ENCODE measurements at regions not wholly inside any gene's neighbourhood (a gene's known extent, or its start where the extent isn't known, plus 50 kb on each side); places are given as distances from the start of the nearest gene placed in this dataset.
"Not testable (repeated sequence)": the region's sequence is repeated elsewhere in the genome, so short reads cannot be mapped to it uniquely, and the experiment has no call there.

DNA sequence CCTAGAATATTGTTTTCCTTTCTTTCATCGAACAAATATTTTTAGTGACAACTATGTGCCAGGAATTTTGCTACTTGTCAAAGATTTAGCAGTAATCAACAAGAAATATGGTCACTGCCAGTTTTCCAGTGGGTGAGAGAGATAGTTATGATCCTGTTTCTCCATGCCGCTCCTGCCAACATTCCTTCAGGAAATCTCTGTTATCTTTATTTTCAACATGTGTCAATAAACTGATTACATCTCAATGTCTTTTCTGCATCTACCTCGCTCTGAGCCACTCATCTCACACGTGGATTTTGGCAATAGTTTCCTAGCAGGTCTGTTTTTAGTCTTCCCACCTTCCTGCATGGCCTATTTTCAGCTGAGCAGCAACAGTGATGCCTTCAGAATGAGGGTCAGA lies 650.0 kb upstream of the STXBP6 start:
- H3K27ac ChIP-seq: no peak overlapping the region
- DNase-seq (ENCODE audit: low read depth, low spot score): no peak

DNA sequence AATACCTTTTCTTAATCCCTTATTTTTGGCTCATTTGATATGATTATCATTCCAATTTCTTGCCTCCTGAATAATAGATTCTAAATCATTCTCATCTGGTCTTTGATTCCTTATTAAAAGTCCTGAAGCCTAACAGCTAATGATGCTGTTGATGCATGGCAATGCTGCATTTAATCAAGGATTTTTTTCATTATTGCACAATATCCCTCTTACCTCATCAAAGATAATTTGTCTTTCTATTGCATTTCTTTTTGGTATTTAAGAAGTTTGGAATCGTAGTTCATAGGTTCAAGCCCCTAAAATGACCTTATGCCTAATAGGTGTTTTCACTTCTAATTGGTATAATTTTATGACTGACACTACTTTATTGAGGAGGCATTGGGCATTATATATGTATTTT lies 648.2 kb upstream of the STXBP6 start:
- no peak overlapping the region for H3K27ac ChIP-seq
- no peak for DNase-seq (ENCODE audit: low read depth, low spot score)

DNA sequence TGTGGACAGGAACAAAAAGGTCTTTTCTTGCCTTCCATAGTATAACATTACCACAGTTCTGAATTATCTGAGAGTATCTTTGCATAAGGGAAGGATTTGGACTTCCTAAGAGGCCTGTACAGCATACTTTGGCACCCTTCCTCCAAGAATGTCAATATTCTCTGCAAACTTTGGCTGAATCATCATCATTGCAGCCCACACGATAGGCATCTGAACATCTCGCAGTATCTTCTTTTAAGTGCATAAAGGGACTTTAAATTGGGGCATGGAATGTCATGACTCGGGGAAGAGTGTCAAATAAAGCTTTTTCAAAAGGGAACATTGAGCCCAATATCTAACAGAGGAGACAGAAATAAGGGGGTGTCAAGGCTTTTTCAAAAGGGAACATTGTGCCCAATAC lies 646.2 kb upstream of the STXBP6 start:
- H3K27ac ChIP-seq: no peak overlapping the region
- DNase-seq (ENCODE audit: low read depth, low spot score): no peak

DNA sequence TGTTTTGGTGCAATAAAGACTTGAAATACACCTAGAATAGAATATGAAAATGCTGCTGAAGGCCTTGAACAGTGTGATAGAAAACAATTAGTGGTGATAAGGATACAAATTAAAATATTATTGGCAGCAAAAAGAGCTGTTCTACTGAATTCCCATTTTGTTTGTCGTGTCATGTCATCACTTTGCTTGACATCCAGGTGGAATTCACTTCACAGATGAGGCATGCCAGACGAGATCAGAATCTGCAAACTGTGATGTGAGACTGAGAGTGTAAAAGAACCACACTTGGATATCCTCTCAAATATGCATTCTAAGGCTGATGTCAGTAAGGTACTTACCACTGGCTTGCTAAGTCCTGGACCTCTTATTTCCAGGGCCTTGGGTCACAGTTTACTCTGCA lies 635.1 kb upstream of the STXBP6 start:
- no peak for DNase-seq (ENCODE audit: low read depth, low spot score)
- no peak overlapping the region for H3K27ac ChIP-seq

DNA sequence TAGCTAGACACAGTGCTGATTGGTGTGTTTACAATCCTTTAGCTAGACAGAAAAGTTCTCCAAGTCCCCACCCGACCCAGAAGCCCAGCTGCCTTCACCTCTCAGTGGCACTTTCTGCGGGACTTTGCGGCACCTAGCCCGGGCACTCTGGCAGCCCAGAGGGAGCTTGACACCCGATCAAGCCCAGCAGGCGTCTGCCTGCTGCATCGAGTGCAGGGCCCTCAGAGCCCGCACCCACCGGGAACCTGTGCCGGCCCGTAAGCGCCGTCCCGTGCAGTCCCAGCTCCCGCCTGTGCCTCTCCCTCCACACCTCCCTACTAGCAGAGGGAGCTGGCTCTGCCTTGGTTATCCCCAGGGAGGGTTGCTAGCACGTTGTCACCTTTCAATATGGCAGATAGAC lies 631.0 kb upstream of the STXBP6 start:
- DNase-seq (ENCODE audit: low read depth, low spot score): no peak
- no peak overlapping the region for H3K27ac ChIP-seq

DNA sequence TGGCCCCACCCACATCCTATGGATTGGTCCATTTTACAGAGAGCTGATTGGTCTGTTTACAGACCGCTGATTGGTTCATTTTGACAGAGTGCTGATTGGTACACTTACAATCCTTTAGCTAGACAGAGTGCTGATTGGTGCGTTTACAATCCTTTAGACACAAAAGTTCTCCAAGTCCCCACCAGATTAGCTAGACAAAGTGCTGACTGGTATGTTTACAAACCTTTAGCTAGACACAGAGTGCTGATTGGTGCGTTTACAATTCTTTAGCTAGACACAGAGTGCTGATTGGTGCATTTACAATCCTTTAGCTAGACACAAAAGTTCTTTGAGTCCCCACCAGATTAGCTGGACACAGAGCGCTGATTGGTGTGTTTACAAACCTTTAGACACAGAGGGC lies 630.6 kb upstream of the STXBP6 start:
- H3K27ac ChIP-seq; DNase-seq (ENCODE audit: low read depth, low spot score): not testable (repeated sequence)

DNA sequence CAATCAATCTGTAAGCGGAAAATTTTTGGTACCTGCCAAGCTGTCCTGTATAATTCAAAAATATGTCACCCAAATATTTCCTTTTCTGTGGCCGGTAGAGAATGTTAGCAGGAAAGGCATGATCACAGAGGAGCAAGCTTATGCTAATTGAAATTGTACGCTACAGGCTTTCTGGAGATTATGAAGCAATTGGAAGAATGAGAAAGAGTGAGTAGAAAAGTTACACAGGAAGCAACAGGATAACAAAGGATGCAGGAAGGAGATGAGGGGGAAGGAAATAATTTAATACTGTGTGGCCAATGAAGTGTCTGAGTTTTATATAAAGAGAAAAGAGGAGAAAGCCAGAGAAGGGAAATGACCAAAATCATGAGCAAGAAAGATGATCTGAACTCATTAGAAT lies 627.2 kb upstream of the STXBP6 start:
- no peak for DNase-seq (ENCODE audit: low read depth, low spot score)
- H3K27ac ChIP-seq: no peak overlapping the region

DNA sequence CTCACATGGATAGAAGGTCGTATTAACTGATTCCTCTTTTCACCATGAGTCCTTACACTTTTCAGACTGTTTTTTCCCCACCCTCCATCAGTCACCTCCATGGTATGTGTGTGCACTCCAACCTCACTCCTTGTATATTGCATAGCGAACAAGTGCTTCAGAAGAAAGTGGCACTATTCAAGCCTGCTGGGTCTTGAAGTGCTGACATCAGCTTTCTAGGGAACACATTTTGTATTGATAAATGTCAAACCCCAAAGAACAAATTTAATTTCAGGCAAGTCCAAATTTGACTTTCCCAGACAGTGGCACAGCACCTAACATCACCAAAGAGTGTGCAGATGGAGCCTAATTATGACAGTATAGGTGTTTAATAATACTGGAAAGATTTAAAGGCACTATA lies 617.4 kb upstream of the STXBP6 start:
- H3K27ac ChIP-seq: no peak overlapping the region
- no peak for DNase-seq (ENCODE audit: low read depth, low spot score)

DNA sequence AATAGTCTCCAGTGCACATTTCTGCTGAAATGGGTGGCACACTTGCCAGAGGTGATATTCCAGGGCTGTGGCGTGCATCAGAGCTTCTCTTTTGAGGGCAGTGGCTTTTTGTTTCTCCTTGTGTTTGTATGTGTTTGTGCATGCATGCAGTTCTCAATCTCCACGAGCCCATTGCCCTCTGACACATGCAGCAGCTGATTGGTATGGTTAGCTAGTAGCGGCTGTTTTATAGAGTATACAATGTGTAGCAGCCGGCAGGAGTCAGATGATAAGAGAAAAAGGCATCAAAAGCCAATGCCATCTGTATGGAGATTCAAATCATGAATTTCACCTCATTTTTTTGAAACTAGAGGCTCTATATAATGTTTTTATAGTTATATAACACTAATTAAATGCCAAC lies 616.9 kb upstream of the STXBP6 start:
- no peak overlapping the region for H3K27ac ChIP-seq
- DNase-seq (ENCODE audit: low read depth, low spot score): no peak

DNA sequence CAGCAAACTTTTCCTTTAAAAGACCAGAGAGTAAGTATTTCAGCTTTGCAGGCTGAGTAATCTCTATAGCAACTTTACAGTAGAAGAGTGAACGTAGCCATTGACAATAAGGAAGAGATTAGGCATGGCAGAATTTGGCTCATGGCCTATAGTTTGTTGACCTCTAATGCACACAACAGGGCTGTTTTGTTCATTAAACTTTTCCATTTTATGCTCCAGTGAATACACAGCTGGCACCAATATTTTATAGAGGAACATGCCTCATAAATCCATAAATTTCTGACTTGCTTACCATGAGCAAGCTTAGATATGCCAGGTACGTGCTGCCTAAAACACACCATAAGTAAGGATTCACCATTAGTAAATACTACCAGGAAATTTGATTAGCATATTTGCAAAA lies 609.0 kb upstream of the STXBP6 start:
- no peak overlapping the region for H3K27ac ChIP-seq
- no peak for DNase-seq (ENCODE audit: low read depth, low spot score)

DNA sequence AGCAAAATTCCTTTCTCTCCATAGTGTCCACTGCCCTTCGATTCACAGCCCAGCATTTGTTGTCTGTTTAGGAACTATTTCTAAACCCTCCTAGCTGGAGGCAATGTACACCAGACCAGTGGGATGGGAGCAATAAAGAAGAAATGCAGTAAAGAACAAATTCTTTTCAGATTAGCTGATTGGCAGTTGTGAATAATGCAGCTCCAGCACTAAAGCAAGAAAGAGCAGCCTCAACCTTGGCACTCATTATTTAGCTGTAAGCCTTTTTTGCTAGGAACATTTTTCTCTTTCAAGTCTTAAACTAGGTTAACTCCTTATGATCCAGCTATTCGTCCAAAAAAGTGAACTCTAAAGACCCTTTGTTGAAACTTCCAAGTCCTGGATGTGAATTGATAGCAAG lies 580.5 kb upstream of the STXBP6 start:
- no peak overlapping the region for H3K27ac ChIP-seq
- no peak for DNase-seq (ENCODE audit: low read depth, low spot score)

DNA sequence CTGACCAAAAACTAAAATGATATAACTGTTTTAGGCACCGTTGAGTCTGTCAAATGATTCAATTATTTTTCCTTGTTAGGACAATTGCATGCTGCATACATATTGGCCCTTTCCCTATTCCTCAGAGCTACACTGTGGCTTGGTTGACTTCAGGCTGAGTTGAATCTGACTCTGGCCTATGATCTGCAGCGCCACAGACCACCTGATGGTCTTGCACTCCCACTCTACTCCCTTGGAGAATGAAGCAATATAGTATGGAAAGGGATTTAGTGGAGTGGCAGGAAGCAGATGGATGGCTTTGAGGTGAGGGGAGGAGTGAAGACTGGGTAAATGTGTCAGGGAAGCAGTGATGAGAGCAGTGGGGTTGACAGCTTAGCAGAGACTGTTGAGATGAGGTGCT lies 579.0 kb upstream of the STXBP6 start:
- no peak overlapping the region for H3K27ac ChIP-seq
- no peak for DNase-seq (ENCODE audit: low read depth, low spot score)

DNA sequence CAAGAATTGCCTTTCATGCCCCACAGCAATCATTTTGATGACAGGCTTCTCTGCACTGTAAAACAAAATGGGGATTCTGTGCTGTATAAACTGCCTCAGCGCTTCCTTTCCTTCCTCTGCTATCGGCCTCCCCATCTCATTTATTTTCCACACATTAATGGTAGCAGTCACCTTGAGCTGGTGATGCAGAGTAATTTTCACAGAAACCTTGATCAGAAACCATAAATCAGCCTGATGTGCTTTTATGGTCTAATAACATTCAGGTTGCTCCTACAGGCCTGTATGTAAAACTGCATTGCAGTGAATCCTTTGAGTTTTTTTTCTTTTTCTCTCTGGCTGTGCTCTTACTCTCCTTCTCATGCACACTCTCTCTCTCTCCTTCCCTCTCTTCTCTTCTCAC lies 578.4 kb upstream of the STXBP6 start:
- no peak overlapping the region for H3K27ac ChIP-seq
- DNase-seq (ENCODE audit: low read depth, low spot score): no peak

DNA sequence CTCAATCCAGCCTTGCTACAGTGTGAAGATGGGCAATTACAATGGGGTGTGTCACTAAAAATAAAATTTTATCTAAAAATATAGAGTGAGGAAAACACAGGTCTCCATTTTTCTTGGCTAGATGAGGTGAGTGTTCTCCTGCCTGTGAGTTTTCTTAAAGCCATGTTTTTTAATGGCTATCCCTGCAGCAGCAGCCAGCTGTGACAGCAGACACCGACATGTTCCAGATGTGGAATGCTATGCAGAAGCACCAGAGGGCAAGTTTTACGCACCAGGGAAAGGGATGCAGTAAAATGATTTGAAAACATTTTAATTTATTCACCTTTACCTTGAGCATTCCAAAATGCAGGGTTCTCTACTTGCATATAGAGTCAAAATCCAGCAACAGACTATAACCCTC lies 577.0 kb upstream of the STXBP6 start:
- no peak overlapping the region for H3K27ac ChIP-seq
- DNase-seq (ENCODE audit: low read depth, low spot score): no peak

DNA sequence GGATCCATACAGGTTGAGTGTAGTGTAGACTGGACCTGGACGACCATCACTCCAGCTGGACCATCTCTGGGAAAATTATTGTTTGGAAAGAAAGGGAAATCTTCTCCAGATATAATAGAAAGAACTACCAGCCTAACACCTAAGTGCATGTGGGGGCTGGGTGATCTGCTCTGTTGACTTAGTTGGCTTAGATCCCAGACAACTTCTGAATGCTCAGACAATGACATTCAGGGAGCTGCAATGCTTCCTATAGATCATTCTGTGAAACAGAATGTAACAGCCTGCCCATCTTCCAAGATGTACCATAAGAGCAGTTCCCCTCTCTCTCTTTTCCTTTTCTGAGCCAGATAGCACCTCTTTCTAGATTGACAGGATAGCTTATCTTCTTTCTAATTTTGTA lies 572.8 kb upstream of the STXBP6 start:
- DNase-seq (ENCODE audit: low read depth, low spot score): no peak
- H3K27ac ChIP-seq: no peak overlapping the region

DNA sequence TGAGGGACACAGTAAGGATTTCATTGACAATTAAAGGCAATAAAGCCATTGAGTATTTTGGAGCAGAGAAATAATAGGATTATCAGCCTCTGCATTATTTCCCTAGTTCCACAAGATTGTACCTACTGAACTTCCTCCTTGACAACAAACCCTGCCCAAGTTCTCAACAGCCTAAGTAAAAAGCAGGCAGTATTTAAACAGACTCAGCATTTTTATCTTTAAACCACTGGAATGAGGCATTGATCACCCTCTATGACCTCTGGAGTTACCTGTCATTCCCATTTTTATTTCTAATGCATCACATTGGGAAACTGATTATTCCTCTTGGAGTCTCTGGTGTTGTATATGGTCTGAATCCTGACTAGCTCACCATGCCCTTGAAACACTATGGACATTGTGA lies 570.6 kb upstream of the STXBP6 start:
- DNase-seq (ENCODE audit: low read depth, low spot score): no peak
- no peak overlapping the region for H3K27ac ChIP-seq

DNA sequence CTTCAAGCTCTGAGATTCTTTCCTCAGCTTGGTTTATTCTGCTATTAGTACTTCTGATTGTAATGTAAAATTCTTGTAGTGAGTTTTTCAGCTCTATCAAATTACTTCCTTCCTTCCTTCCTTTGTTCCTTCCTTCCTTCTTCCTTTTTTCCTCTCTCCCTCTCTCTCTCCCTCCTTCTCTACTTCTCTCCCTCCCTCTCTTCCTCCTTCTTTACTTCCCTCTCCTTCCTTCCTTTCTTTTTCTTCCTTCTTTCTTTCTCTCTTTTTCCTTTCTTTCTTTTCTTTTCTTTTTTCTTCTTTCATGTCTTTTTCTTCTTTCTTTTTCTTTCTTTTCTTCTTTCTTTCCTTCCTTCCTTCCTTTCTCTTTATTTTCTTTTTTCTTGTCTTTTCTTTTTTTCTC lies 565.2 kb upstream of the STXBP6 start:
- DNase-seq (ENCODE audit: low read depth, low spot score): no peak
- H3K27ac ChIP-seq: no peak overlapping the region

DNA sequence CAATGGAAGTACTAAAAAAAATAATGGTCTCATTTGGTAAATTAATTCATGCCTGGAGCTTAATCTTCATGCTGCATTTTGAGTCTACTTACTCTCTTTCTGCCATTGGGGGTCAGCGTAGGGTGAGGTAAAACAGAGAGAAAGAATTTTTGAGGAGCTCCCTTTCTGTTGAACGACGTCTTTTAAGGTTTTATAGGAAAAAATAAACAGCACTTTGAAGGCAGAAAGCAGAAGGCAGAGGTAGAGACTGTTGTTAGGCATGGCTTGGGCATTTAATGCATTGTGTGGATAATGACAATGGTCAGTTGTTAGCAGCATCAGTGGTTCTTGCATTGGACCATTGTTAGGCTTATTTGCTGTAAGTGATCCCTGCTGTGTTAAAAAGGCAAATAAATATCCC lies 557.2 kb upstream of the STXBP6 start:
- no peak overlapping the region for H3K27ac ChIP-seq
- DNase-seq (ENCODE audit: low read depth, low spot score): no peak

DNA sequence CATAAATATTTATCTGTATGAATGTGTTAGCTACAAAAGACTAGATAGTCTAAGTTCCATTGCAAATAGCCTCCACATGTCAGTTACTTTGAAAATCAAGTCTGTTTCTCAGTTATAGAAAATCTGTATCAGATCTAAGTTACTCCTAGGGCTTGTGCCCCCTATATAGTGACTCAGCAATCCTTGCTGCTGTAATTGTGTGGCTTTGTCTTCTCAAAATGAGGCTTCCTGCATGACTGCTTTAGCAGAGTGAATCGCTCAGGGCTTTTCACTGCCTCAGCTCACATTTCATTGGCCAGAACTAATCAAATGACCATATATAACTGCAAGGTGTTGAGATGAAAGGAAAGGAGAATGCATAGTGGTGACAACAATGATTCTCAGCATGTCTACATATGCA lies 552.2 kb upstream of the STXBP6 start:
- DNase-seq (ENCODE audit: low read depth, low spot score): no peak
- no peak overlapping the region for H3K27ac ChIP-seq

DNA sequence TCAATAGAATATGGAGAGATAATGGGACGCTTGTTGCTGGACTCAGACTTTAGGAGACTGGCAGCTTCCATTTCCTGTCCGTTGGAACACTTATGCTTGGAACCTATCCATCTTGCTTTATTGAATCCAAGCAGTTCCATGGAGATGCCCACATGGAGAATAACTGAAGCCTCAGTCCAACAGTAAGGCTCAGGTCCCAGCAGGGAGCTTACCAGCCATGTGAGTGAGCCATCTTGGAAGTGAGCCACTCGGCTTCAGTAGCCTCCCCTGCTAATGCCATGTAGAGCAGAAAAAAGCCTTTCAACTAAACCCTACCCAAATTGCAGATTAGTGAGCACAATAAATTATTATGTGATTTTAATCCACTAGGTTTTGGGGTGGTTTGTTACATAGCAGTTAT lies 538.8 kb upstream of the STXBP6 start:
- no peak overlapping the region for H3K27ac ChIP-seq
- no peak for DNase-seq (ENCODE audit: low read depth, low spot score)

DNA sequence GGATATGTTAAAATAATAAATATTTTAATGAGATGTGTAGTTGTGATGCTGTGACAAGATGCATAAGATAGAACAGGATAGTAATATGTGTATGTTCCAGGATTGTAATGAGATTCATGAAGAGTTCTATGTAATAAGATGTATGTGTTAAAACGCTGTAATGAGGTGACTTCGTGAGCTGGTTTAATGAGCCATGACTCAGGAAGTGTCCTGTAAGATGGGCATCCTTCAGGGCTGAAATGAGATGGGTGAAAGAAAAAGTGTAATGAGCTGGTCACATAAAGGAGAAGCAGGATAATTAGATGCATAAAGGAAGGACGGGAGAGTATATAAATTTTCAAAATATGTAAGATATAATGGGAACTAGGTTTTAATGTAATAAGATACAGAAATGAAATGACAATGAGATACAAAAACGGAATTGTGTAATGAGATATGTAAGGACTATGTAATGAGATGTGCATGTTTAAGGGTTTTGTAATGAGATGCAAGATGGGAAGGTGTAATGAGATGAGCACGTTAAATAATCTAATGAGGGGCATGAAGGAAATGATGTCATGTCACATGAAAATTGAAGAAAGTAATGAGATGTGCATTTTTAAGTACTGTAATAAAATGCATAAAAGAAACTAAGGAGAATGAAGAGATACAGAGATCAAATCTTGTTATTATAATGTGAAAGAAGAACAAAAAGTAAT lies 524.8 kb upstream of the STXBP6 start:
- H3K27ac ChIP-seq: no peak overlapping the region
- DNase-seq (ENCODE audit: low read depth, low spot score): no peak

DNA sequence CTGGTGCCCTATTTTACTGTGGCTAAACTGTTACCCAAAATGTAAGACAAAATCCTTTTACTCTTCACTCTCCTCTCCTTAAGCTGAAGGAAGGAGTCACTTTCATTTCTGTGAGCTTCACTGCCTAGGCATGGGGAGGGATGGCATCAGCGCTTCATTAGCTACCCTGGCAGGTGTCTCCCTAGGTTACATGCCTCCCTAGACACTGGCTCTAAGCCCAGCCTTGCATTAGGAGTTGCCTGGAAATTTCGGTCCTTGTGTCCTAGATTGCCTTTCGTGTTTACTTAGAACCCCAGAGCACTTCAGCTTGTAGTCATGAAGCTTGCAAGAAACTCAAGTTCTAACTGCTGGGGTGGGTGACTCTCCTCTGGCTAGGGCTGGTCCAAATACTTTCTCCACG lies 520.5 kb upstream of the STXBP6 start:
- H3K27ac ChIP-seq: no peak overlapping the region
- DNase-seq (ENCODE audit: low read depth, low spot score): no peak

DNA sequence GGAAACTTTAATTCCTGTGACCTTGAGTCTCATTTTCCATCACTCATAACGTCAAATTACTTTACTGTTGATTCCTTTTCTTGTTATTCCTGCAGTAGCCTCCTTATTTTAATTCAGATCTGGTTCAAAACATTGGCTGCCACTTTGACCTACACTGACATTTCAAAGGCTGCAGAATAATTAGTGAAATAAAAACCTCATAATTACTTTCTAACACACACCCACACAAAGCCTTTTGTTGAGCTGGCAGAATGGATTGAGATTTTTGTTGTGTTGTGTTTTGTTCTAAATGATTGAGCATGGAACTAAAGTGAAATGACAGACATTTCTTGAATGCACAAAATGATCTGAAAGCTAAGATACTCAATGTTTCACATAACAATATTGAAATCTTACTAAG lies 507.5 kb upstream of the STXBP6 start:
- no peak for DNase-seq (ENCODE audit: low read depth, low spot score)
- no peak overlapping the region for H3K27ac ChIP-seq
